Activated naive CD8-positive, alpha-beta T cell treated with anti-CD3 and anti-CD28 coated beads, Interleukin-2, amount 50 U/mL, for 24 hours (primary cell): ENCODE measurements at regions not wholly inside any gene's neighbourhood (a gene's known extent, or its start where the extent isn't known, plus 50 kb on each side); places are given as distances from the start of the nearest gene placed in this dataset.
"Not testable (repeated sequence)": the region's sequence is repeated elsewhere in the genome, so short reads cannot be mapped to it uniquely, and the experiment has no call there.

ENCODE experiments used
- ATAC-seq: fragments of 150-1000 bp; cut with Tn5 transposase; one replicate; pipeline ENCODE4 v1.10.0; 2021
- DNase-seq: peaks from one replicate; pipeline ENCODE4 v3.0.0; 2021
- H3K27ac Mint-ChIP-seq: one replicate; pipeline ENCODE4 v1.8.0; 2021; ENCODE audit warnings: mild to moderate bottlenecking, mixed read lengths
- H3K27me3 Mint-ChIP-seq: one replicate; pipeline ENCODE4 v1.8.0; 2021; ENCODE audit warnings: mixed read lengths
- H3K36me3 Mint-ChIP-seq: one replicate; pipeline ENCODE4 v1.8.0; 2021; ENCODE audit warnings: low read depth, mixed read lengths
- H3K4me1 Mint-ChIP-seq: one replicate; pipeline ENCODE4 v1.8.0; 2021; ENCODE audit warnings: mixed read lengths
- H3K4me3 Mint-ChIP-seq: one replicate; pipeline ENCODE4 v1.8.0; 2021; ENCODE audit warnings: mild to moderate bottlenecking, moderate library complexity, mixed read lengths
- H3K9me3 Mint-ChIP-seq: one replicate; pipeline ENCODE4 v1.8.0; 2021; ENCODE audit warnings: mixed read lengths

GRCh38 chr5:90056911-90057705 is 352.4 kb downstream of the CETN3 start:
- Mint-ChIP-seq H3K4me1 (no peaks in the 10 kb centered on the region), H3K27me3 (no peaks in the 10 kb centered on the region), H3K36me3 (no peaks in the 10 kb centered on the region), H3K4me3 (no peak overlapping the region), H3K27ac (no peak overlapping the region), H3K9me3 (no peaks in the 10 kb centered on the region)
- DNase-seq (no peak), ATAC-seq (no peak)

GRCh38 chr5:90055831-90056328 is 353.7 kb downstream of the CETN3 start:
- Mint-ChIP-seq H3K9me3 (no peaks in the 10 kb centered on the region), H3K4me1 (no peaks in the 10 kb centered on the region), H3K4me3 (no peak overlapping the region), H3K27ac (no peak overlapping the region), H3K27me3 (no peaks in the 10 kb centered on the region), H3K36me3 (no peaks in the 10 kb centered on the region)
- DNase-seq (no peak), ATAC-seq (no peak)

GRCh38 chr5:90054612-90055011 is 354.9 kb downstream of the CETN3 start:
- Mint-ChIP-seq H3K4me1 (no peaks in the 10 kb centered on the region), H3K27me3 (no peaks in the 10 kb centered on the region), H3K4me3 (no peak overlapping the region), H3K27ac (no peak overlapping the region), H3K9me3 (no peaks in the 10 kb centered on the region), H3K36me3 (no peaks in the 10 kb centered on the region)
- ATAC-seq (no peak), DNase-seq (no peak)

- H3K27me3 Mint-ChIP-seq = no peaks in the 10 kb centered on the region
Observed at GRCh38 chr5:90051756-90052155, 357.8 kb downstream of the CETN3 start.

GRCh38 chr5:90050103-90050502 is 359.5 kb downstream of the CETN3 start:
- H3K27me3 Mint-ChIP-seq = no peaks in the 10 kb centered on the region
- H3K27ac Mint-ChIP-seq = no peak overlapping the region
- no peaks in the 10 kb centered on the region for H3K36me3 Mint-ChIP-seq
- DNase-seq (no peak), ATAC-seq (no peak)
- no peaks in the 10 kb centered on the region for H3K4me1 Mint-ChIP-seq
- H3K4me3 Mint-ChIP-seq = no peak overlapping the region
- peaks cover 4% of the 10 kb centered on the region for H3K9me3 Mint-ChIP-seq

More at GRCh38 chr5:90051756-90052155, 357.8 kb downstream of the CETN3 start:
- Mint-ChIP-seq H3K4me1 (no peaks in the 10 kb centered on the region), H3K4me3 (no peak overlapping the region), H3K36me3 (no peaks in the 10 kb centered on the region), H3K27ac (no peak overlapping the region), H3K9me3 (peaks cover 3% of the 10 kb centered on the region)
- DNase-seq = no peak
- ATAC-seq = no peak

- no peaks in the 10 kb centered on the region for H3K36me3 Mint-ChIP-seq
- no peak for ATAC-seq
Observed at GRCh38 chr5:90047113-90047512, 362.4 kb downstream of the CETN3 start.

GRCh38 chr5:90040082-90040481 is 369.5 kb downstream of the CETN3 start:
- H3K36me3 Mint-ChIP-seq, H3K27me3 Mint-ChIP-seq, ATAC-seq, DNase-seq, H3K27ac Mint-ChIP-seq, H3K4me1 Mint-ChIP-seq, H3K4me3 Mint-ChIP-seq: not testable (repeated sequence)
- H3K9me3 Mint-ChIP-seq = peaks cover 12% of the 10 kb centered on the region

More at GRCh38 chr5:90047113-90047512, 362.4 kb downstream of the CETN3 start:
- no peaks in the 10 kb centered on the region for H3K27me3 Mint-ChIP-seq
- peaks cover 4% of the 10 kb centered on the region for H3K9me3 Mint-ChIP-seq
- no peak overlapping the region for H3K4me3 Mint-ChIP-seq
- no peaks in the 10 kb centered on the region for H3K4me1 Mint-ChIP-seq
- no peak overlapping the region for H3K27ac Mint-ChIP-seq
- no peak for DNase-seq

- DNase-seq (no peak), ATAC-seq (no peak)
- Mint-ChIP-seq H3K4me3 (no peak overlapping the region), H3K27ac (no peak overlapping the region), H3K27me3 (no peaks in the 10 kb centered on the region), H3K4me1 (no peaks in the 10 kb centered on the region), H3K9me3 (peaks cover 30% of the 10 kb centered on the region), H3K36me3 (peaks cover 1% of the 10 kb centered on the region)
Observed at GRCh38 chr5:90037646-90038045, 371.9 kb downstream of the CETN3 start.

- H3K27ac Mint-ChIP-seq = no peak overlapping the region
- no peaks in the 10 kb centered on the region for H3K27me3 Mint-ChIP-seq
Observed at GRCh38 chr5:90022711-90023053, 386.9 kb downstream of the CETN3 start.

GRCh38 chr5:90022002-90022710 is 387.4 kb downstream of the CETN3 start:
- H3K27ac Mint-ChIP-seq = no peak overlapping the region
- no peaks in the 10 kb centered on the region for H3K36me3 Mint-ChIP-seq
- H3K4me1 Mint-ChIP-seq = peaks cover 2% of the 10 kb centered on the region
- H3K9me3 Mint-ChIP-seq = peaks cover 9% of the 10 kb centered on the region
- no peak overlapping the region for H3K4me3 Mint-ChIP-seq
- no peak for DNase-seq
- no peak for ATAC-seq
- H3K27me3 Mint-ChIP-seq = no peaks in the 10 kb centered on the region

More at GRCh38 chr5:90022711-90023053, 386.9 kb downstream of the CETN3 start:
- Mint-ChIP-seq H3K4me3 (no peak overlapping the region), H3K36me3 (no peaks in the 10 kb centered on the region), H3K4me1 (peaks cover 2% of the 10 kb centered on the region), H3K9me3 (peaks cover 14% of the 10 kb centered on the region)
- DNase-seq (no peak), ATAC-seq (no peak)

- Mint-ChIP-seq H3K4me3 (no peak overlapping the region), H3K9me3 (peaks cover 7% of the 10 kb centered on the region), H3K4me1 (peaks cover 2% of the 10 kb centered on the region), H3K27me3 (no peaks in the 10 kb centered on the region), H3K27ac (peak overlapping the region; percentile 26), H3K36me3 (no peaks in the 10 kb centered on the region)
- ATAC-seq = no peak
- DNase-seq = no peak
Observed at GRCh38 chr5:90020575-90021538, 388.7 kb downstream of the CETN3 start.

GRCh38 chr5:90017239-90017638 is 392.3 kb downstream of the CETN3 start:
- peaks cover 7% of the 10 kb centered on the region for H3K9me3 Mint-ChIP-seq
- H3K4me1 Mint-ChIP-seq = peaks cover 2% of the 10 kb centered on the region

GRCh38 chr5:90015584-90016018 is 394.0 kb downstream of the CETN3 start:
- no peak for DNase-seq
- Mint-ChIP-seq H3K27me3 (no peaks in the 10 kb centered on the region), H3K36me3 (no peaks in the 10 kb centered on the region), H3K9me3 (peaks cover 7% of the 10 kb centered on the region), H3K4me3 (no peak overlapping the region), H3K27ac (no peak overlapping the region), H3K4me1 (no peaks in the 10 kb centered on the region)
- ATAC-seq = no peak

More at GRCh38 chr5:90017239-90017638, 392.3 kb downstream of the CETN3 start:
- no peaks in the 10 kb centered on the region for H3K36me3 Mint-ChIP-seq
- no peak overlapping the region for H3K4me3 Mint-ChIP-seq
- H3K27ac Mint-ChIP-seq = no peak overlapping the region
- H3K27me3 Mint-ChIP-seq = no peaks in the 10 kb centered on the region
- ATAC-seq (no peak), DNase-seq (no peak)

- no peaks in the 10 kb centered on the region for H3K4me1 Mint-ChIP-seq
- DNase-seq = no peak
- no peaks in the 10 kb centered on the region for H3K9me3 Mint-ChIP-seq
- H3K4me3 Mint-ChIP-seq = no peak overlapping the region
- H3K27ac Mint-ChIP-seq = no peak overlapping the region
- H3K36me3 Mint-ChIP-seq = no peaks in the 10 kb centered on the region
- ATAC-seq = no peak
- no peaks in the 10 kb centered on the region for H3K27me3 Mint-ChIP-seq
Observed at GRCh38 chr5:90014420-90014819, 395.1 kb downstream of the CETN3 start.
